ENCODE measurements at regions not wholly inside any gene's neighbourhood (a gene's known extent, or its start where the extent isn't known, plus 50 kb on each side); places are given as distances from the start of the nearest gene placed in this dataset.

DNA sequence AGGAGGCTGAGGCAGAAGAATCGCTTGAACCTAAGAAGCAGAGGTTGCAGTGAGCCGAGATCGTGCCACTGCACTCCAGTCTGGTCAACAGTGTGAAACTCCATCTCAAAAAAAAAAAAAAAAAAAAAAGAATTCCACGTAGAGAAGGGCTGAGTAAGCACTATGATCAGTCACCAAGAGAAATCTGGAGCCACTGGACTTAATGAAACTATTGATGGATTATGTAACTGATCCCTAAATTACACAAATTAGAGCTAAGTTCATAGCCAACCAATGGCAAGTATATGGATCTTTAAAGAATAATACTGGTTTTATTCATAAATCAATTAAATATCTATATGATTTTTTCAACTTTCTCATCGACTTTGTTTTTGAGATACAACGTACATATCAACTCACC is 72.2 kb upstream of the ABLIM1 start:
- H2AK5ac ChIP-seq (ENCODE audit: low read depth, low read length), result no peak overlapping the region
- no peak overlapping the region for H3K56ac ChIP-seq (ENCODE audit: extremely low read depth, insufficient read depth, low read length)
- no peak overlapping the region for H4K8ac ChIP-seq (ENCODE audit: low read depth in 2 of 2, low read length in 2 of 2)
- BruUV-seq (replicated peaks), result no TSS peak
- H2BK15ac ChIP-seq (ENCODE audit: low read depth, low read length), result no peak overlapping the region
- H3K9ac ChIP-seq (ENCODE audit: low read depth, low read length), result no peak overlapping the region
- H4K5ac ChIP-seq (ENCODE audit: low read depth, low read length), result no peak overlapping the region
- ChIA-PET CTCF (no interaction called here), POLR2A (ENCODE audit: unreplicated experiment) (no interaction called here)
- no peak overlapping the region for H3K23ac ChIP-seq (ENCODE audit: low read depth, low read length)
- no peaks in the 10 kb centered on the region for H3K9me1 ChIP-seq (ENCODE audit: insufficient read depth, low read length)
- no peak overlapping the region for H4K91ac ChIP-seq (ENCODE audit: insufficient read depth, low read depth, low read length)
- H3K18ac ChIP-seq (ENCODE audit: low read depth, low read length), result no peak overlapping the region
- H3K14ac ChIP-seq (replicated peaks; ENCODE audit: low read depth, low read length), result no peak overlapping the region
- H3K4me2 ChIP-seq (ENCODE audit: low read depth, low read length), result no peak overlapping the region
- no peaks in the 10 kb centered on the region for H3K79me1 ChIP-seq (ENCODE audit: low read depth in 1 of 2, low read length in 2 of 2)
- intact Hi-C loops (cut with micrococcal nuclease), result no loop called here
- H3K4me1 ChIP-seq (ENCODE audit: control insufficient read depth, insufficient read depth, low read length), result no peaks in the 10 kb centered on the region
- H3K27ac ChIP-seq (ENCODE audit: insufficient read depth, low read length), result no peak overlapping the region
- H2BK5ac ChIP-seq (ENCODE audit: low read depth, low read length, poor library complexity, severe bottlenecking), result no peak overlapping the region
- no peaks in the 10 kb centered on the region for H3K27me3 ChIP-seq (ENCODE audit: control insufficient read depth, insufficient read depth, low read length)
- in situ Hi-C loops (cut with MboI; ENCODE audit: low sequenced_read_pairs), result no loop called here
- H2BK120ac ChIP-seq (ENCODE audit: low read depth, low read length), result no peak overlapping the region
- no peak overlapping the region for H2AK9ac ChIP-seq (replicated peaks; ENCODE audit: low read depth, low read length, poor library complexity)
- no peaks in the 10 kb centered on the region for H4K20me1 ChIP-seq (ENCODE audit: insufficient read depth, low read length)
- no peaks in the 10 kb centered on the region for H3K36me3 ChIP-seq (ENCODE audit: control insufficient read depth, insufficient read depth, low read length)
- dilution Hi-C loops (cut with HindIII; ENCODE audit: low sequenced_read_pairs, unreplicated experiment), result no loop called here
- no peak for ATAC-seq (ENCODE audit: low read depth)
- WGBS, 2 experiments (ENCODE audit: extremely low coverage in 2 of 2, insufficient read length in 1 of 2), result no CpG with 5 or more reads among the region's 6 CpGs
- no peak for DNase-seq
- H3K9me3 ChIP-seq (ENCODE audit: control insufficient read depth, insufficient read depth, low read length), result no peaks in the 10 kb centered on the region
- H3K4ac ChIP-seq (ENCODE audit: low read depth, low read length), result no peak overlapping the region
- no peak overlapping the region for H2BK20ac ChIP-seq (ENCODE audit: low read depth, low read length)
- TF ChIP-seq RAD21 (IDR thresholded peaks at IDR 0.05; ENCODE audit: low read length), result no peak
- 0 out of 2 replicates have a peak, but pooled peaks have one; percentile 6 for TF ChIP-seq MAFK (IDR thresholded peaks at IDR 0.05; ENCODE audit: low read depth, low read length)
- no peak overlapping the region for H2AFZ ChIP-seq (replicated peaks; ENCODE audit: low read length, poor library complexity)
- no peak overlapping the region for H3K4me3 ChIP-seq (ENCODE audit: insufficient read depth, low read depth, low read length)
